ENCODE measurements at regions not wholly inside any gene's neighbourhood (a gene's known extent, or its start where the extent isn't known, plus 50 kb on each side); places are given as distances from the start of the nearest gene placed in this dataset.

DNA sequence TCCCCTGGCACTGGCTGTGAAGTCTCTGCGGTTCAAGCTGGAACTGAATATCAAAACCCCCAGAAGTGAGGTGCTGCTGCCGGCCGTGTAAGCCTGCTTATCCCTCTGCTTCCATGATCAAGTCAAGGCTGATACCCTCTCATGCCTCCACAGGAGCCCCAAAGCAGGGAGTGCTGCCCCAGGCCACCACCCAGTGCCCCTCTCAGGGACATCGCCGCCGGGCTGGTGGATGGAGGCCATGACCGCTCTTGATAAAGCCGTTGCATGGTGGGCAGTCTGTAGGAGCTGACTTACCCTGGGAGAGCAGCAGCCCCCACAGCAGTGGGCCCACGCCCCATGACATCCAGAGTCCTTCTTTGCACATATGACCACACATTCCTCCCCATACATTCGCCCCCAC, 162.0 kb upstream of the CST7 start:
- DNase-seq (ENCODE audit: low spot score), result no peak
- intact Hi-C loops (cut with DNase I), result no loop called here

DNA sequence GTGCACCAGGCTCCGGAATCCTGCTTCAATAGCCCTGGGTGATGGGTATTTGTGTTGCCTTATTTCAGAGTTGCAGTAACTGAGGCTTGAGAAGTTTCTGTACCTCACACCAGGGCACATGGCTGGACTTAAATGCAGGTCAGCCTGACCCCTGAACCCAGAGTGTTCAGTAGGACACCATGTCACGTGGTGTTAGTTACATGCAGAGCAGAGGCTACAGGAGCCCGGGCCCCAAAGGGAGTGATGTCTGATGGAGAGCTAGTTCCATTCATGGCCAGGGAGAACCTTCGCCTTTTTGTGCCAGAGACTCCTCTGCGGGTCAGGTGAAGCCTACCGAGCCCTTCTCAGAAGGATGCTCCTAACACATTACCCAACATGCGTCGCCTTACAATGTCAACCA, 161.4 kb upstream of the CST7 start:
- no peak for DNase-seq (ENCODE audit: low spot score)
- intact Hi-C loops (cut with DNase I), result no loop called here

DNA sequence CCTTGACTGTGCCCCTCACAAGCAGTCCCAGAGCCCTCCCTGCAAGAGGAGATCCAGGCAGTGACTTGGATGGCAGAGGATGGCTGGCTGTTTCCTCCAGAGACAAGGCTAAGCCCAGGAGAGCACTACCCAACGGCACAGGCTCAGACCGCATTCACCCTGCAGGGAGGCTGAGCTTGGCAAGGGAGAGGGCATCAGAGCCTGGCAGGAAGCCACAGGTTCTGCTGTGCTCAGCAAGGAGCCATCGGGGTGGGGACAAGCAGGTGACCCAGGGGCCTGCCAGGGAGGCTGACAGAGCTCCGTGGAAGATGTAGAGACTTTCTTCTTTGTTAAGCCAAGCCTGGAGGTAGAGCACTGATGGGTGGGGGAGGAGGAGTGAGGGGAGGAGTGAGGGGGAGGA, 159.2 kb upstream of the CST7 start:
- DNase-seq (ENCODE audit: low spot score), result no peak
- intact Hi-C loops (cut with DNase I), result loop anchor here in 1 of 2 donors (10.0 kb wide), 1 partner anchor 785 kb away; no protein-coding TSS in a partner anchor

DNA sequence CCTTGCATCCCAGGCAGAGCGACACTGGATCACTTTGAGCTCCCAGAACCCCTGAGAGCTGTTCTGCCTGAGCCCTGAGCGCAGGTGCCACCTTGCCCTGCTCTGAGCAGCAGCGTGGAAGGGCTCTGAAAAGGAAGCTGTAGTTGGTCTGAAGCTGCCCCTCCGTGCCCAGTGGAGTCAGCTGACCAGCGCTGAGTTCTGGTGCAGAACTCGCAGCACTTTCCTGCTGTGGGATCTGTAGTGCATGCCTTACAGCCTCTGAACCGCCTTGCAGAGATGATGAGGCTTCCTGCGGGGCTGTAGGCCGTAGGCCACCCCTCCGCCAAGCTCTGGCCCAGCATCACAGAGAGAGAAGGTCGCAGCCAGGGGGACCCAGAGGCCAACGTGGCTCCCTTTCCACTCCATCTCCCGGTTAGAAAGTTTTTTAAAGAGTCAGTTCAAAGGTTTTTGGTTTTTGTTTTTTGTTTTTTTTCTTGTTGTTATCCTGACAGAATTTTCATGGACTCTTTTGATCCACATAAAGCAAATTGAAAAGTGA, 158.3 kb upstream of the CST7 start:
- no peak for DNase-seq (ENCODE audit: low spot score)
- intact Hi-C loops (cut with DNase I), result loop anchor here in 1 of 2 donors (10.0 kb wide), 1 partner anchor 786 kb away; no protein-coding TSS in a partner anchor

DNA sequence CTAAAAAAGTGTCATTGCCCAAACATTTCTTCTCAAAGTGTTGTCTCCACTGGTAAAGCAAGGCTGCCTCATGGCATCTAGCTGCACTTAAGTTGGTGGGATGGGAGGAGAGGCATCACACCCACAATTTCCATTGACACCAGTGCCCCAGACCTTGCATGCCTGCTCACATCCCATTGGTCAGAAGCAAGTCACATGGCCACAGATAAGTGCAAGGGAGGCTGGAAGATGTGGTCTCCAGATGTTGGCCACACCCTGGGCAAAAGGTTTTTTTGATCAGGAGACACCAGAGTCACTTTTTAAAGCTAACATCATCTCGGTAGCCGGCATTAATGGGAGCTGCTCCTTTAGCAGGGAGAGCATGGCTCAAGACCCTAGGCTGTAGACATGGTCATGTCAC, 157.1 kb upstream of the CST7 start:
- DNase-seq (ENCODE audit: low spot score), result no peak
- intact Hi-C loops (cut with DNase I), result loop anchor here in 1 of 2 donors (10.0 kb wide), 1 partner anchor 787 kb away; no protein-coding TSS in a partner anchor

DNA sequence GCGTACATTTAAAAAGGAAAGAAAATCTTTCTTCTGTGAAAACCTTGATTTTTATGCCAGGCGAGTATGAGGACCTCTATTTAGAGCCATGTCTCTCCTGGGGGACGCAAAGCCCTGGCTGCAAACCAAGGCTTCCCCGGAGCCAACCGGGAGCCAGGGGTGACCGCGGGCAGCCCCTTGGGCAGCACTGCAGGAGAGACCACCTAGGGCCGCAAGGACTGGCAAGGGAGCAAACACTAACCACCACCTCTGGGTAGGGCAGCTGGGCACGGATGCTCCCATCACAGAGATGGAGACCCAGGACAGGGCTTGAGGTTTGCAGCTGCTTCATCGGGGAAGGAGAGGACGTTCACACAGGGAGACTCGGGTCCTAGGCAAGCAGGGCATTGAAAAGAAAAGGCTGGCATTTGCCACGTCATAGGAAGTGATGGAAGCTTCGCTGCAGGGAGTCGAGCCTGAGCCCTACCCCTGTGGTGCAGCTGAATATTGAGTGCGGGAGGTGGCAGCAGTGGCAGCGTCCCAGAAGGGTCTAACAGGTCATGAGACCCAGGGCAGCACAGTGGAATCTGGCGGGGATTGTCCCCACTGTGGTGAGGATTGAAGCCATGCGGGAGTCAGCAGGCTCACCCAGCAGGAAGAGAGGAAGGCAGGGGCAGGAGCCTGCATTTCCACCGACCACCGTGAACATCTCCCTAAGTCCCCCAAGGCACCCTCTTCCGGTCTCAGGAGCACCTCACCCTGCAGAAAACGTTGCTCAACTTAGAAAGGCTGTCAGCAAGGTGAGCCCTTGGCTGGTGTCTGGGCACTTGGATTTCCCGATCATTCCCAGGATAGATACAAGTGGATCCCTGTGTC, 156.2 kb upstream of the CST7 start:
- intact Hi-C loops (cut with DNase I), result loop anchor here in 1 of 2 donors (10.0 kb wide), 1 partner anchor 788 kb away; no protein-coding TSS in a partner anchor
- no peak for DNase-seq (ENCODE audit: low spot score)

DNA sequence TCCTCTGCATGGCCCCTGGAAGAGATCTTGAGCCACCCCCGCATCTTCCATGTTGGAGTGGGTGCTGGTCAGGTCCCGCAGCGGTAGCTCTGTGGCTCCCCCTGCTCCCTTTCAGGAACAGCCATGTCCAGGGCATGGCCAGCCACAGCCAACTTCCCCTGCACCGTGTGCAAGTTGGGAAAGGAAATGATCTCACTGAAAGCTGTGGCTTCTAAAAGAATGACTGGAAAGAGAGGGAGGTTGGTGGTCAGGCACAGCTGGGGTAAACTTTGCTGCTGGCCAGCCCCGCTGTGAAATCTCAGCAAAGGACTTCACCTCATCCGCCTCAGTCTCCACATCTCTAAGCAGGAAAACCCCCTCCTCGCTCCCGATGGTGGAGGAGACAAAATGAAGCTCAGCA, 153.6 kb upstream of the CST7 start:
- intact Hi-C loops (cut with DNase I), result loop anchor here in 1 of 2 donors (10.0 kb wide), 1 partner anchor 791 kb away; no protein-coding TSS in a partner anchor
- no peak for DNase-seq (ENCODE audit: low spot score)

DNA sequence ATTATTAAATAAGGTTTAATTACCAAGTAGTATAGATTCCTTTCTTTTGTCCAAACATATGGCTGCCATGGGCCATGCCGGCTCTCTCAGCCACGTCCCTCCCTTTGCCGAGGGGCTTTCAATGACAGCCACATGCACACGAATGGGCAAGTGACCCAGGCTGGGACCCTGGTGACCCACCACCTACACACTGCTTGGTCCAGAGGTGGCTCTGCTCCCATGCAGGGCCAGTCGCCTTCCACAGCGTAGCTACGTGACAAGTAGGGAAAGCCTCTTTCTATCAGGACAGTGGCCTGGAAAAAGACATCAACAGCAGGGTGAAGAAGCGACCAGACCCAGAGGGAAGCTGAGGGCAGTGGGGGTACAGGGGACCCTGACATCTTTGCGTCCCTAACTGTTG, 152.8 kb upstream of the CST7 start:
- no peak for DNase-seq (ENCODE audit: low spot score)
- intact Hi-C loops (cut with DNase I), result loop anchor here in 1 of 2 donors (10.0 kb wide), 1 partner anchor 791 kb away; no protein-coding TSS in a partner anchor

DNA sequence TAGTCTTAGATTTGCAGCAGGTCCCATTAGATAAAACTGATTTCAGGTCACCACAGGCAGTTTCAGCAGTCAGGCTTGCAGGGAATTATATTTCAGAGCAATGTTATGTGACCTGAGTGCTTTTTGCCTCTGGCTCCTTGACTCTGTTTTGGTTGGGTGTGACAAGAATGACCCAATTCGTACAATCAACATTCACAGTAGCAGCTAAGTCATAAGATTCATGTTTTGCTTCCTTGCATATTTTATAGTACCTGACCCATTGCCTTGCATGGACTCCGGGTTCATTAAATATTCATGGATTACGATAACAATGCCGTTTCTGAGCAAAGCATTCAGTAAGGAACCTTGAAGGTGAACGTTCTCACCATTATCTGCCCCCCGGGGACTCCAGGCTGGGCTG, 152.0 kb upstream of the CST7 start:
- no peak for DNase-seq (ENCODE audit: low spot score)
- intact Hi-C loops (cut with DNase I), result loop anchor here in 1 of 2 donors (10.0 kb wide), 1 partner anchor 792 kb away; no protein-coding TSS in a partner anchor

DNA sequence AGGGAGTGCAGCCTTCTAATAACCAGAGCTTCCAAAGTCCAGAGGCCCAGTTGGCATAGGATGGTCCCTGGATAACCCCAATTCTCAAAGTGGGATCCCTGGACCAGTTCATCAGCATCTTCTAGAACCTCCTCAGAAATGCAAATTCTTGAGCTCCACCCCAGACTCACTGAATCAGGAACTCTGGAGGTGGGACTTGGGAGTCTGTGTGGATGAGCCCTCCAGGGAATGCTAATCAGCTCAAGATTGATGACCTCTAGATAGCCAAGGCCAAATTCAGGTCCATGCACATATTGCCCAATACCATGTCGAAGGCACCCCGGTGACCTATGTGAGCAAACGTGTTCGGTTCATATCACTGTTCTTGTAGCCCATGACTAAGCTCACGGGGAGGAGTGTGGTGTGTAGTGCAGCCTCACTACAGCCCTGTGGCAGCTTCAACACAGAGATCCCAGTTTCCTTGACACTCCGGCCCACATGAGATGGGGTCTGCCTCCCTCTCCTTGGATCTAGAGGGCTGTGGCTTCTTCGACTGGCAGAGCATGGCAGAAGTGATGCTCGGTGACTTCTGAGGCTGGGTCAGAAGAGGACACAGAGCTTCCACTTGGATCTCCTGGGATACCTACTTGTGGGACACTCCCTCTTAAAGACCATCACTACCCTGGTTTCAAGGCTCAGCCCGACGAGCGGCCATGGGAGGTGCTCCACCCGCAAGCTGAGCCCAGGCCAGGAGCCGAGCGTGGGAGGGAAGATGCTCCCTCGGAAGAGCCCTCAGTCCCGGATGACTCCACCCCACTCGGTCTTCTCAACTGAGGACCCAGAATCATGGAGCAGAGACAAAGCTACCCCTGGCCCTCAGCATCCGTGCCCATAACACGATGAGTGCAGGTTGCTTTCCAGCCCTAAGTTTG, 151.1 kb upstream of the CST7 start:
- intact Hi-C loops (cut with DNase I), result loop anchor here in 1 of 2 donors (10.0 kb wide), 1 partner anchor 793 kb away; no protein-coding TSS in a partner anchor
- DNase-seq (ENCODE audit: low spot score), result no peak

DNA sequence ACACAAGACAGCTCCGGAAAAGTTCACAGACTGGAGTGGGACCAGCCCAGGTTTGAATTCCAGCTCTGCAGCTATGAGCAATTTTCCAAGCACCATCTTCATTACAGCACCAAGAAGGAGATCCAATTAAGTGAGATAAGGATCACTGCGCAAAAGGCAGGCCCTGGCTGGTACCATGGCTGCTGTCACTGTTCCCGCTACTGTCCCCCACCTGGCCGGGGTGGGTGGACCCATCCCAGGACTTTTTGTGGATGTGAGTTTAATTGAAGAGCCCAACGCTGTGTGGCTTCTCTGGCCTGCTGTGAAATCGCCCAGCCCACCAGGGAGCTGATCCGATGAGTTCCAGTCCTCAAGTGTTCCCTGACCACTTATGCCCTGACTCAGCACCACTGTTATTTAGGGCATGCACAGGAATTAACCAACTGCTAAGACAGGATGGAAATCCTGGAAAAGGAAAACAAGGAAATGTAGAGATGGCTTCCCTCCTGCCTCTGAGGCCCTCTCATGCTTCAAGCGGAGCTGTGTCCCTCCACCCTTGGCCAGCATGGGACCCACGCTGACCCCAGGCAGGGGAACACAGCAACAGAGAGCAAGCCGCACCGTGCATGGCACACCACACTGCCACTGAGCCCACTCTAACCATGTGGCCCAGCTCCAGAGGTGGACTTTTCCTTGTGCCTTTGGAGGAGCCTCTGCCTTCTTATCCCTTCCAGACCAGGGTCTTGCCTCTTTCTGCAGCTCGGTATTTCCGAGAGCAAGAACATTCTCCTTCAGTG, 150.0 kb upstream of the CST7 start:
- intact Hi-C loops (cut with DNase I), result loop anchor here in 1 of 2 donors (10.0 kb wide), 1 partner anchor 794 kb away; no protein-coding TSS in a partner anchor
- DNase-seq (ENCODE audit: low spot score), result no peak

DNA sequence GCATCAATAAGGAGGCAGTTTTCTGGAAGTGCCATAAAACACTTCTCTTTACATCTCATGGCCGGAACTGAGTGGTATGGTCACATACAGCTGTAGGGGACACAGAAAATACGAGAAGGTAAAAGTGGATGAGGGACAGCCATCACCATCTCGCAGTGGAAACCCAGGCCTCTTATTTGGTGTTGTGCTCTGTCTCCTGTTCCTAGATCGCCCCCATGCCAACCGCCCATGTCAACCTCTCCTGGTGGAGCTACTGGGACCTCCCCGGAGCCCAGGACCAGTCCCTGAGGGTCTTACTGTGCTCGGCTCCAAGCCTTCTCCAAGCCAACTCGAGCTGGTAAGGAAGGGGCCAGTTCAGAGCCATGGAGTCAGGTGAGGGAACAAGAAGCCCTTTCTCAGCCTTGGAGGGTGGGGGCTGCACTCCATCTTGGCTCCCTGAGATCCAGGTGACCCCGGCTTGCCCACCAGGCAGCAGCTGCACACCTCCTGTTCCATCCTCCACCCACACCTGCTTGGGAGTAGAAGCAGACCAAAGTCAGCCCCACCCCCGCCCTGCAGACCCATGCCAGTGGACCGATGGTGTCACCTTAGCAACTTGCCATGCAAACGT, 149.0 kb upstream of the CST7 start:
- intact Hi-C loops (cut with DNase I), result loop anchor here in 1 of 2 donors (10.0 kb wide), 1 partner anchor 795 kb away; no protein-coding TSS in a partner anchor
- DNase-seq (ENCODE audit: low spot score), result no peak

DNA sequence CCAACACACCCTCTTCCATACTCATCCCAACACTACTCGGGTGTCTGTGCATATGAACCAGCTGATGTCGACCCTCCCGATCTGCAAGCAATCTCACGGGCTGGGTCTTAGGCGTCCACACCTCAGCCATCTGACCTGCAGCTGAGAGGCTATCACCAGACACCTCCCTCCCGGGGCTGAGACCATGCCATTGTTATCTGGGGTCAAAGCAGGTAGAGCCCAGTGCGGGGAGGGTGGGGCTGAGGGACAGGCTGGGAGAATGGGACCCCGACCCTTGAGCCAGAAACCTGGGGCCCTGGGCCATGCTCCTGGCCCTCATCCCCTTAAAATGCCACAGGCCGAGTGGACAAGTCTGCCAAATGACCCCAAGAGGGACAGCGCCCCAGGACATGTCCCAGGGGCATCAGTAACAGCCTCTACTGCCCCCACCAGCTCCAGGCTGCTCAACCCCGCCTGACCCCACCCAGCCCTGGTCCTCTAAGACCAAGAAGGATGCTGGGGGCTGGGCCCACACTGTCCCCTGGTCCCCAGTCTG, 146.7 kb upstream of the CST7 start:
- intact Hi-C loops (cut with DNase I), result no loop called here
- no peak for DNase-seq (ENCODE audit: low spot score)

DNA sequence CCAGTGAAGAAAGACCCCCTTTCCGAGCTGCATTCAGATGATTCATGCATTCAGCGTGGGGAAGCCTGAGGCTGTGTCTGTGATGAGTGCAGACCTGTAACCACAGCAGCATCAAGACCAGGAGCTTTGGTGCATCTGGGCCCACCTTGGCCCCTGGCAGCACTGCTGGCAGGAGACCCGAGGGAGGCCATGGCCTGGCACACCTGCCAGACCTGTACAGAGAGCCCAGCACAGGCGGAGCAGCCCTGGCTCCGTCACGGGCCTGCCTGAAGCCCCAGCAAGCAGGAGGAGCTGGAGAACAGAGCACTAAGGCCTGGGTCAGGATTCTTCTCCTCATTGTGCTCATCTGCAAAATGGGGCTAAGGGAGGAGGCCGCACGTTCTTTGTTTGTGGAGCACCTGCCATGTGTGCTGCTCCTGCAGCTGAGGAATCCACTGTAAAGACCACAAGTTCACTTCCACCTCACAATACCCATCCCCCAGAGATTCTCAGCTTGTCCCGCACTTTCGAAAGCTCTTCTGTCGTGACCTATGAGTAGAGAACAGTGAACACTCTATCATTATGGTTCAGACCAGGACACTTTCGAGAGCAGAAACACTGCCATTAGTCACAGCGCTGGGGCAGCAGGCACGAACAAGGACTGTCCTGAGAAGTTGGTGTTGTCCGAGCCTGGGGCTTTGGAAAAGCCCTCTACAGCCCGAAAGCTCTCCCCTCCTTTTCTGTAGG, 144.4 kb upstream of the CST7 start:
- intact Hi-C loops (cut with DNase I), result no loop called here
- DNase-seq (ENCODE audit: low spot score), result no peak

DNA sequence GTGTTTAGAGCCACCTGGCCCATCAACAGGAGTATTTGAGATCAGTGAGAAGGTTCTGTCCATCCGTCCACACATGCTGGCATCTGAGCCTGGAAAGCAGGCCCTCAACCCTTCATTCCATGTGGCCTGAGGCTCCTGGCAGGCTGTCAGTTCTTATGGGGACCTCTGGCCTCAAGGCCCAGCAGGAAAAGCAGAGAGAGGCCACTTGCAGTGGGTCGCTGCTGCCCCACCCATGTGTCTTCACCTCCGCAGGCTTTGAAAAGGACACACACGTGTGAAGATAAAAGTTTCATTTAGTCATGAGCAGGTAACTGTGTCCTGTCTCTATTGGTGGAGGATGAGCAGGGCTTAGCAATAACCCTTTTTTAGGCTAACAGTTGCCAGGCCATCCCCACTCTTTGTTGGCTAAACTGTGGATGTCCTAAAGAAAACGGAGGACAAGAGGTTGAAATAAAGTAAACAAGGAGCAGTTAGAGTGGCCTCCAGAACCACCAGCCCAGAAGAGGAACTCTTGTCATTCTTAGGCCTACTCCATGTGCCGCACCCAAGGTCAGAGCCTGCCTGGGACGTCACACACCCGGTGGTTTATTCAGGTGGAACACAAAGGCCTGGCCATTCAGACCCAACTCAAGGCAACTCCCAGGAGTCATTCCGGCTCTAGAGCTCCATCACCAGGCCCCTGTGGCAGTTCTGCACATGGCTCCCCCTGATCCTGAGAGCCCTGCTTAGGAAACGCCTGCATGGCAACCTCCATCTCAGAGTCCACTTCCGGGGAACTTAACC, 143.4 kb upstream of the CST7 start:
- intact Hi-C loops (cut with DNase I), result no loop called here
- no peak for DNase-seq (ENCODE audit: low spot score)

Measured in posterior vena cava (tissue), 2 donors.